Lung (tissue), 11 donors: ENCODE measurements at regions not wholly inside any gene's neighbourhood (a gene's known extent, or its start where the extent isn't known, plus 50 kb on each side); places are given as distances from the start of the nearest gene placed in this dataset.

Experiments used
- ATAC-seq: fragments of 200-7000 bp; cut with Tn5 transposase; one replicate; pipeline ENCODE4 v1.9.1; 2020; ENCODE audit warnings: moderate number of reproducible peaks; ENCODE audit not compliant: insufficient read depth, low FRiP score
- DNase-seq, 3 donors: peaks; one replicate each; pipeline ENCODE4 v3.0.0-alpha.2; 2013 to 2017
- H3K27ac ChIP-seq, 2 donors: one replicate each; pipeline ENCODE4 v1.5.1; 2013; ENCODE audit warnings: mild to moderate bottlenecking in 2 of 2, moderate library complexity in 2 of 2, control low read depth in 1 of 2, inconsistent platforms in 1 of 2, low read depth in 1 of 2, low read length in 1 of 2
- H3K27me3 ChIP-seq, 3 donors: one replicate each; pipeline ENCODE4 v1.5.1; 2013; ENCODE audit warnings: low read length in 2 of 3; ENCODE audit not compliant: control insufficient read depth in 3 of 3, insufficient read depth in 3 of 3
- H3K36me3 ChIP-seq, 4 donors: one replicate each; pipeline ENCODE4 v1.5.1; 2013; ENCODE audit warnings: low read length in 4 of 4, mild to moderate bottlenecking in 1 of 4, moderate library complexity in 1 of 4; ENCODE audit not compliant: control insufficient read depth in 4 of 4, insufficient read depth in 4 of 4
- H3K4me1 ChIP-seq, 5 donors: one replicate each; pipeline ENCODE4 v1.5.1; 2013; ENCODE audit warnings: low read length in 5 of 5, mild to moderate bottlenecking in 2 of 5, moderate library complexity in 1 of 5; ENCODE audit not compliant: control insufficient read depth in 5 of 5, insufficient read depth in 5 of 5
- H3K4me3 ChIP-seq: one replicate; pipeline ENCODE4 v1.5.1; 2013; ENCODE audit warnings: mild to moderate bottlenecking, control low read depth, moderate library complexity
- H3K9ac ChIP-seq, 2 donors: one replicate each; pipeline ENCODE4 v1.5.1; 2013; ENCODE audit warnings: low read length in 2 of 2, control low read depth in 1 of 2; ENCODE audit not compliant: insufficient read depth in 1 of 2
- H3K9me3 ChIP-seq, 4 donors: one replicate each; pipeline ENCODE4 v1.5.1; 2013; ENCODE audit warnings: low read length in 3 of 4, mild to moderate bottlenecking in 1 of 4, moderate library complexity in 1 of 4; ENCODE audit not compliant: control insufficient read depth in 4 of 4, insufficient read depth in 3 of 4
- WGBS, 2 donors: extraction: QIAGEN DNeasy Blood & Tissue Kit; methylation state at CpG; one replicate each; pipeline ENCODE4 v1.1.7; 2013; 5-methylcytosine and 5-hydroxymethylcytosine counted together
- TF ChIP-seq, protein P1 (sequence below): IDR thresholded peaks from 2 replicates; pipeline ENCODE4 v1.5.1; 2012; ENCODE audit warnings: mild to moderate bottlenecking; ENCODE audit errors: control extremely low read depth, extremely low read depth
- donor health status: control.
- donor health status: control.
- donor health status: Bipolar disorder and iron deficiency.
- donor health status: healthy.
- donor health status: DM: yes; HTN: yes; CAD: no.

GRCh38 chr13:81025091-81025490 is 684.2 kb upstream of the SPRY2 start:
- no peak for ATAC-seq
- H3K9ac ChIP-seq, result no peak overlapping the region
- no peak overlapping the region for H3K4me3 ChIP-seq
- no peaks in the 10 kb centered on the region for H3K36me3 ChIP-seq
- peaks cover 0 to 11% (median 2%) of the 10 kb centered on the region in 4 donors for H3K9me3 ChIP-seq
- no peaks in the 10 kb centered on the region for H3K27me3 ChIP-seq
- no peak for DNase-seq
- TF ChIP-seq, protein P1, sequence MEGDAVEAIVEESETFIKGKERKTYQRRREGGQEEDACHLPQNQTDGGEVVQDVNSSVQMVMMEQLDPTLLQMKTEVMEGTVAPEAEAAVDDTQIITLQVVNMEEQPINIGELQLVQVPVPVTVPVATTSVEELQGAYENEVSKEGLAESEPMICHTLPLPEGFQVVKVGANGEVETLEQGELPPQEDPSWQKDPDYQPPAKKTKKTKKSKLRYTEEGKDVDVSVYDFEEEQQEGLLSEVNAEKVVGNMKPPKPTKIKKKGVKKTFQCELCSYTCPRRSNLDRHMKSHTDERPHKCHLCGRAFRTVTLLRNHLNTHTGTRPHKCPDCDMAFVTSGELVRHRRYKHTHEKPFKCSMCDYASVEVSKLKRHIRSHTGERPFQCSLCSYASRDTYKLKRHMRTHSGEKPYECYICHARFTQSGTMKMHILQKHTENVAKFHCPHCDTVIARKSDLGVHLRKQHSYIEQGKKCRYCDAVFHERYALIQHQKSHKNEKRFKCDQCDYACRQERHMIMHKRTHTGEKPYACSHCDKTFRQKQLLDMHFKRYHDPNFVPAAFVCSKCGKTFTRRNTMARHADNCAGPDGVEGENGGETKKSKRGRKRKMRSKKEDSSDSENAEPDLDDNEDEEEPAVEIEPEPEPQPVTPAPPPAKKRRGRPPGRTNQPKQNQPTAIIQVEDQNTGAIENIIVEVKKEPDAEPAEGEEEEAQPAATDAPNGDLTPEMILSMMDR, result no peak
- WGBS, 2 donors, result 85 to 89% methylated on average over 3 of the region's 3 CpGs
- H3K27ac ChIP-seq, result no peak overlapping the region
- no peaks in the 10 kb centered on the region for H3K4me1 ChIP-seq

DNA sequence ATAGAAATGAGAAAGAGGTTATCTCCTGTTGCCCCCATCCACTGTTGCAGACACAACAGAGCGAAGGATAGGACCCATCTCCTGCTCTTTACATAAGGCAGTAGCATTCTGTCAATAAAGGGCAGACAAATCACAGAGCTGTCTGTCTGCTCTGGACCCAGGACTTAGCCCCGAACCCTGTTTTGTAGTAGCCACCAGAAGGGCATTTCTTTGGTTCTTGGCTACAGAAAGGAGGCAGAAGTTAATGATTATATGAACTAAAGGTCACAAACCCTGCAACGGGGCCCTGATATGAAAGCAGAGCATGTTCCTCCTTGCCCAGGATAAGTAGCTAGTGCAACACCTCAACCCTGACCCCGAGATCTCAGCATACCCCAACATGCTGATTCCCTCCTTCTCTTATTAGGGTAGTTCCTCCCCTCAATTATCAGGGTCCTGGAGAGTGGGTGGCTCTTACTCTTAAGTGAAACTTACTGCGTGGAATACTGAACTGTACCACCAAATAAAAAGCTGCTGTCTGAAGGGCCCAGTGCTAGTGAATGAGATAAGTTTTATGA is 680.4 kb upstream of the SPRY2 start:
- no peak for DNase-seq
- Histone ChIP-seq H3K4me3 (no peak overlapping the region), H3K27ac (no peak overlapping the region), H3K36me3 (no peaks in the 10 kb centered on the region), H3K4me1 (no peaks in the 10 kb centered on the region), H3K9ac (no peak overlapping the region), H3K9me3 (peaks cover 0 to 11% (median 2%) of the 10 kb centered on the region in 4 donors), H3K27me3 (no peaks in the 10 kb centered on the region)
- TF ChIP-seq, protein P1, result no peak
- 88% methylated on average over 5 of the region's 5 CpGs for WGBS, 2 donors
- no peak for ATAC-seq

DNA sequence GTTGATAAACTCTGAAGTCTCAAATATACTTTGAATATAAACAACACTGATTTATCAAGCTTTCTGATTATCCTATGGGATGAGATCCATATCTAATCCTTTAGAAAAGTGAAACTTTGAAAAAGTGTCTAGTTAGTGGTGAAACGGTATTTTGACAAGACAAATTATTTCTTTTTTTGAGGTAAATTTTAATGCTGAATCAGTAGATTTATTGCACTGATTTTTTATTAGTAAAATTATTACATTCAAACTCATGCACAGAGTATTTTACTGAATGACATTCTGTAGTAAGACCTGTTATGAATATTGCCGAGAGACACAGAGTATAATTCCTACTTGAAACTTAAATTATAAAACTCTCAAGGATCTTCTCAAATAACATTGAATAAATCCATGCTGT is 679.1 kb upstream of the SPRY2 start:
- DNase-seq (no peak), ATAC-seq (no peak)
- WGBS, 2 donors, result 75 to 89% methylated on average over 2 of the region's 2 CpGs
- peaks cover 0 to 13% (median 2%) of the 10 kb centered on the region in 4 donors for H3K9me3 ChIP-seq
- no peaks in the 10 kb centered on the region for H3K27me3 ChIP-seq
- TF ChIP-seq, protein P1, result no peak
- no peak overlapping the region for H3K9ac ChIP-seq
- H3K27ac ChIP-seq, result no peak overlapping the region
- H3K36me3 ChIP-seq, result no peaks in the 10 kb centered on the region
- no peak overlapping the region for H3K4me3 ChIP-seq
- H3K4me1 ChIP-seq, result no peaks in the 10 kb centered on the region

GRCh38 chr13:81018936-81019335 is 678.0 kb upstream of the SPRY2 start:
- no peak overlapping the region for H3K9ac ChIP-seq
- TF ChIP-seq, protein P1, result no peak
- H3K27ac ChIP-seq, result no peak overlapping the region
- no peaks in the 10 kb centered on the region for H3K4me1 ChIP-seq
- H3K36me3 ChIP-seq, result no peaks in the 10 kb centered on the region
- H3K9me3 ChIP-seq, result peaks cover 0 to 13% (median 2%) of the 10 kb centered on the region in 4 donors
- 65 to 76% methylated on average over 3 of the region's 3 CpGs for WGBS, 2 donors
- no peak overlapping the region for H3K4me3 ChIP-seq
- H3K27me3 ChIP-seq, result no peaks in the 10 kb centered on the region
- no peak for ATAC-seq
- DNase-seq, result no peak
